ENCODE measurements at regions not wholly inside any gene's neighbourhood (a gene's known extent, or its start where the extent isn't known, plus 50 kb on each side); places are given as distances from the start of the nearest gene placed in this dataset.

DNA sequence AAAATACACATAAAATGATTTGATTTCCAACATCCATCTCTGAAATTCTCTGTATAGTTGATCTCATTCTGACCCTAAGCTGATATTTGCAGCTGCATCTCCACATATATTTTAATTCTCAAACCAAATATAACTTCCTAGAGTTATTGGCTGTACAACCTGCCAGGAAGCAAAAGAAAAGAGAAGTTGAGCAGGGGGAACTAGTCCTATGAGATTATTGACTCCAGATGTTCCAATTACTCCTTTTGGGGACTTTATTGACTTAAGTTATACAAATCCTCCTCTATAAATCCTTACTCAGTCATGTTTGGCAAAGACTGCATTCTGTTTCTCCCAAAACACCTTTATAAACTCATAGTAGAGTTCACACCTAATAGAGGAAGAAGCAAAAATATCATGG, 599.4 kb upstream of the ANKRD30A start:
- TF ChIP-seq, protein P1, sequence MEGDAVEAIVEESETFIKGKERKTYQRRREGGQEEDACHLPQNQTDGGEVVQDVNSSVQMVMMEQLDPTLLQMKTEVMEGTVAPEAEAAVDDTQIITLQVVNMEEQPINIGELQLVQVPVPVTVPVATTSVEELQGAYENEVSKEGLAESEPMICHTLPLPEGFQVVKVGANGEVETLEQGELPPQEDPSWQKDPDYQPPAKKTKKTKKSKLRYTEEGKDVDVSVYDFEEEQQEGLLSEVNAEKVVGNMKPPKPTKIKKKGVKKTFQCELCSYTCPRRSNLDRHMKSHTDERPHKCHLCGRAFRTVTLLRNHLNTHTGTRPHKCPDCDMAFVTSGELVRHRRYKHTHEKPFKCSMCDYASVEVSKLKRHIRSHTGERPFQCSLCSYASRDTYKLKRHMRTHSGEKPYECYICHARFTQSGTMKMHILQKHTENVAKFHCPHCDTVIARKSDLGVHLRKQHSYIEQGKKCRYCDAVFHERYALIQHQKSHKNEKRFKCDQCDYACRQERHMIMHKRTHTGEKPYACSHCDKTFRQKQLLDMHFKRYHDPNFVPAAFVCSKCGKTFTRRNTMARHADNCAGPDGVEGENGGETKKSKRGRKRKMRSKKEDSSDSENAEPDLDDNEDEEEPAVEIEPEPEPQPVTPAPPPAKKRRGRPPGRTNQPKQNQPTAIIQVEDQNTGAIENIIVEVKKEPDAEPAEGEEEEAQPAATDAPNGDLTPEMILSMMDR (IDR thresholded peaks at IDR 0.05): no peak
- TF ChIP-seq EP300 (IDR thresholded peaks at IDR 0.05): no peak
